ENCODE measurements at regions not wholly inside any gene's neighbourhood (a gene's known extent, or its start where the extent isn't known, plus 50 kb on each side); places are given as distances from the start of the nearest gene placed in this dataset.

DNA sequence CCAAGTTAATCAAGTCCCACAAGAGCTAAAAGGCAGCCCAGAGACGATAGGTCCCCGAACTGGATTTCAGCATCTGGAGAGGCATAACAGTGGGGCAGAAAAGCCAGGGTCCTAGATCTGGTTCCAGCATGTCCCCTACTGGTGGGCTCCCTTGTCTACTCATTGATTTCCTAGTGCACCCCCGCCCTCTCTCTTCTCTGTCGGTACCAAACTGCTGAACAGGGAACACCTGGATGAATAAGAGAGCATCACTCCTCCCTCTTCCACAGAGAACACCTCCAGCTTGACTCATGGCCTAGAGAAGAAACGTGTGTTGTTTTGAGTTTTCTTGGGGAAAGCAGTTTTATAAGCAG lies 101.3 kb downstream of the FOXI3 start:
- H3K27ac ChIP-seq (ENCODE audit: low read depth, low read length), result no peak overlapping the region
- no peaks in the 10 kb centered on the region for H3K9me3 ChIP-seq (ENCODE audit: low read depth, low read length)
- H3K4me3 ChIP-seq (ENCODE audit: insufficient read depth, low read length), result no peak overlapping the region
- H4K20me1 ChIP-seq (ENCODE audit: insufficient read depth, low read length), result no peaks in the 10 kb centered on the region
- H3K36me3 ChIP-seq (ENCODE audit: insufficient read depth, low read length), result no peaks in the 10 kb centered on the region
- DNase-seq (ENCODE audit: insufficient read length, low spot score, missing footprints), result no peak
- no peaks in the 10 kb centered on the region for H3K79me2 ChIP-seq (ENCODE audit: insufficient read depth, low read length)
- no peak overlapping the region for H2AFZ ChIP-seq (ENCODE audit: low read length)
- TF ChIP-seq CTCF (IDR thresholded peaks at IDR 0.05; ENCODE audit: extremely low read depth, low read depth, low read length), result no peak
- H3K4me2 ChIP-seq (ENCODE audit: insufficient read depth, low read length), result peak overlapping the region; percentile 51
- H3K4me1 ChIP-seq (ENCODE audit: insufficient read depth, low read length), result no peaks in the 10 kb centered on the region
- peaks cover 3% of the 10 kb centered on the region for H3K27me3 ChIP-seq (ENCODE audit: insufficient read depth, low read length)

DNA sequence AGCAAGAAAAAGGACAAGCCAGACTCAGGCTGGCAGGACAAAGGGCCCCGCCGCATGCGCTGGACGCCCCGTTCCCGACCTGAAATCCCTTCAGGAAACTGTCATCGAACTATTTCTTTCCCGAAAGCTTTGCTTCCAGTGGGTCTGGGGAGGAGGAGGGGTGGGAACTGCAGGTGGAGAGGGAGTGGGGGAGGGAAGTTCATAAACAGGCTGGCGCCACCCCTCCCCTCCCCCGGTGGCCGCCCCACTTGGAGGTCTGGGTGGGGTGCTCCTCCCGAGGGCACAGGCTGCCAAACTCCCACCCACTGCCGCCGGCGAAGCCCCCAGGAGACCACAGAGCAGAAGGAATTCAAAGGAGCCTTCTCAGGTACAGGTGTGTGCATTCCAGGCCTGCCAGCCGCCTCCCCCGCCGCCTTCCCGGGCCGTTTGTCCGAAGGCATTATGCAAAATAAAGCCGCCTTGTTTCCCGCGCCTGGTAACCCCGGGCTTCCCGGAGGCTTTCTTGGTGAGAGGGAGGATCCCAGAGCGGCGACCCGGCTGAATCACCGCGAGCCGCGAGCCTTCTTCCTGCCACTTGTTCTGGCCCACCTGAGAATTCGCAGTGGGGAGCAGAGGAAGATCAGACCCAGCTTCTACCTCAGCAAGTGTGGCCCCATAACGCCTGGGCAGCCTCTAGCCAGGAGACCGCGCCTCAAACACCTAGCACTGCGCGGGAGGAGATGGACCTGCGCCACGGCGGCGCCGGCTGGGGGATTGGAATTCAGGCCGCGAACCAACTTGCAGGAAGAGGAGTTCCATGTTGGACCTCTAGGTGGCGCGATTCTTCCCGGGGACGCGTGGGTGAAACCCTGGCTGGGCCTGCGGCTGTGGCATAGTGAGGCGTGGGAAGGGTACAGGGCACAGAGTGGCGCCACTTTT lies 101.9 kb downstream of the FOXI3 start:
- Histone ChIP-seq H3K4me1 (ENCODE audit: insufficient read depth, low read length) (no peaks in the 10 kb centered on the region), H3K9me3 (ENCODE audit: low read depth, low read length) (no peaks in the 10 kb centered on the region), H3K27me3 (ENCODE audit: insufficient read depth, low read length) (peaks cover 3% of the 10 kb centered on the region), H3K4me3 (ENCODE audit: insufficient read depth, low read length) (peak overlapping the region; percentile 56), H2AFZ (ENCODE audit: low read length) (peak overlapping the region; percentile 78), H3K79me2 (ENCODE audit: insufficient read depth, low read length) (no peaks in the 10 kb centered on the region), H3K4me2 (ENCODE audit: insufficient read depth, low read length) (peak overlapping the region; percentile 51), H3K27ac (ENCODE audit: low read depth, low read length) (no peak overlapping the region), H4K20me1 (ENCODE audit: insufficient read depth, low read length) (no peaks in the 10 kb centered on the region), H3K36me3 (ENCODE audit: insufficient read depth, low read length) (no peaks in the 10 kb centered on the region)
- peak; percentile 86 for DNase-seq (ENCODE audit: insufficient read length, low spot score, missing footprints)
- peak; percentile 63 for TF ChIP-seq CTCF (IDR thresholded peaks at IDR 0.05; ENCODE audit: extremely low read depth, low read depth, low read length)

GRCh38 chr2:88345842-88346241 lies 106.7 kb downstream of the FOXI3 start:
- no peak overlapping the region for H3K4me2 ChIP-seq (ENCODE audit: insufficient read depth, low read length)
- DNase-seq (ENCODE audit: insufficient read length, low spot score, missing footprints), result no peak
- no peaks in the 10 kb centered on the region for H3K79me2 ChIP-seq (ENCODE audit: insufficient read depth, low read length)
- no peak overlapping the region for H3K27ac ChIP-seq (ENCODE audit: low read depth, low read length)
- no peaks in the 10 kb centered on the region for H4K20me1 ChIP-seq (ENCODE audit: insufficient read depth, low read length)
- H2AFZ ChIP-seq (ENCODE audit: low read length), result no peak overlapping the region
- no peaks in the 10 kb centered on the region for H3K4me1 ChIP-seq (ENCODE audit: insufficient read depth, low read length)
- H3K27me3 ChIP-seq (ENCODE audit: insufficient read depth, low read length), result peaks cover 3% of the 10 kb centered on the region
- no peaks in the 10 kb centered on the region for H3K36me3 ChIP-seq (ENCODE audit: insufficient read depth, low read length)
- H3K4me3 ChIP-seq (ENCODE audit: insufficient read depth, low read length), result no peak overlapping the region
- no peak for TF ChIP-seq CTCF (IDR thresholded peaks at IDR 0.05; ENCODE audit: extremely low read depth, low read depth, low read length)
- H3K9me3 ChIP-seq (ENCODE audit: low read depth, low read length), result no peaks in the 10 kb centered on the region

DNA sequence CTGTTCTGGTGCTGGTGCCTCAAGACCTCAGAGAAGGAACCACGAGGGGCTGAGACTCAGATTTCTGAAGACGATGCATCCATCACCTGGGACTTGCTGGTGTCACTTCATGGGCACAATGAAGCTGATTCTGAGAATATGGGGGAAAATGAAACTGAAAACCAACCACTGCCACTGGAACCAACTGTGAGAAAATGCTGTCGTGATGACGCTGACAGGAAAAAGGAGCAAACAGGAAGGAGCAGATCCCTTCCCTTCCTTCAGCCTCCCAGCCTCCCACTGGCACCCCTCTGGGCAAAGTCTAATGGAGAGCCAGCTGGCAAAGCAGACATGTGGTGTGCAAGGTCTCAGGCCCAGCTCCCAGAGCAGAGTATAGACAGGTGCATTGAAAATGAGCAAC lies 109.7 kb downstream of the FOXI3 start:
- DNase-seq (ENCODE audit: insufficient read length, low spot score, missing footprints), result no peak
- H2AFZ ChIP-seq (ENCODE audit: low read length), result no peak overlapping the region
- no peaks in the 10 kb centered on the region for H3K9me3 ChIP-seq (ENCODE audit: low read depth, low read length)
- H3K4me2 ChIP-seq (ENCODE audit: insufficient read depth, low read length), result no peak overlapping the region
- H3K27ac ChIP-seq (ENCODE audit: low read depth, low read length), result no peak overlapping the region
- H3K79me2 ChIP-seq (ENCODE audit: insufficient read depth, low read length), result no peaks in the 10 kb centered on the region
- no peak for TF ChIP-seq CTCF (IDR thresholded peaks at IDR 0.05; ENCODE audit: extremely low read depth, low read depth, low read length)
- H3K36me3 ChIP-seq (ENCODE audit: insufficient read depth, low read length), result no peaks in the 10 kb centered on the region
- H3K4me3 ChIP-seq (ENCODE audit: insufficient read depth, low read length), result no peak overlapping the region
- H4K20me1 ChIP-seq (ENCODE audit: insufficient read depth, low read length), result no peaks in the 10 kb centered on the region
- no peaks in the 10 kb centered on the region for H3K4me1 ChIP-seq (ENCODE audit: insufficient read depth, low read length)
- H3K27me3 ChIP-seq (ENCODE audit: insufficient read depth, low read length), result no peaks in the 10 kb centered on the region

All from osteoblast (primary cell).